ENCODE measurements at regions not wholly inside any gene's neighbourhood (a gene's known extent, or its start where the extent isn't known, plus 50 kb on each side); places are given as distances from the start of the nearest gene placed in this dataset.

DNA sequence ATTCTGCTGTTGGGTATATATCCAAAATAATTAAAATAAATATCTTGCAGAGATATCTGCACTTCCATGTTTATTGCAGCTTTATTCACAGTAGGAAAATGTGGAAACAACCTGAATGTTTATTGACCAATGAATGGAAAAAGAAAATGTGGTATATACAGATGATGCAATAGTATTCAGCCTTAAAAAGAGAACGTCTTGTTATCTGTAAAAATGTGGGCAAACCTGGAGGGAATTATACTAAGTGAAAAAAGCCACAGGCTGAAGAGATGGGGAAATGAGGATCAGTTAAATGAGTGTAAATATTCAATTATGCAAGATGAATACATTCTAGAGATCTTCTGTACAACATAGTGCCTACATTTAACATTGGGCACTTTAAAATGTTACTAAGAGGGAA, 766.1 kb upstream of the IGFBP3 start:
- no peak overlapping the region for H3K4me3 ChIP-seq (replicated peaks in 1 of 2; ENCODE audit: low read depth in 2 of 2, low read length in 2 of 2)
- TF ChIP-seq, protein P1, sequence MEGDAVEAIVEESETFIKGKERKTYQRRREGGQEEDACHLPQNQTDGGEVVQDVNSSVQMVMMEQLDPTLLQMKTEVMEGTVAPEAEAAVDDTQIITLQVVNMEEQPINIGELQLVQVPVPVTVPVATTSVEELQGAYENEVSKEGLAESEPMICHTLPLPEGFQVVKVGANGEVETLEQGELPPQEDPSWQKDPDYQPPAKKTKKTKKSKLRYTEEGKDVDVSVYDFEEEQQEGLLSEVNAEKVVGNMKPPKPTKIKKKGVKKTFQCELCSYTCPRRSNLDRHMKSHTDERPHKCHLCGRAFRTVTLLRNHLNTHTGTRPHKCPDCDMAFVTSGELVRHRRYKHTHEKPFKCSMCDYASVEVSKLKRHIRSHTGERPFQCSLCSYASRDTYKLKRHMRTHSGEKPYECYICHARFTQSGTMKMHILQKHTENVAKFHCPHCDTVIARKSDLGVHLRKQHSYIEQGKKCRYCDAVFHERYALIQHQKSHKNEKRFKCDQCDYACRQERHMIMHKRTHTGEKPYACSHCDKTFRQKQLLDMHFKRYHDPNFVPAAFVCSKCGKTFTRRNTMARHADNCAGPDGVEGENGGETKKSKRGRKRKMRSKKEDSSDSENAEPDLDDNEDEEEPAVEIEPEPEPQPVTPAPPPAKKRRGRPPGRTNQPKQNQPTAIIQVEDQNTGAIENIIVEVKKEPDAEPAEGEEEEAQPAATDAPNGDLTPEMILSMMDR (IDR thresholded peaks at IDR 0.05; ENCODE audit: low read depth, low read length): no peak
- DNase-seq (ENCODE audit: low read depth in 2 of 2): no peak

DNA sequence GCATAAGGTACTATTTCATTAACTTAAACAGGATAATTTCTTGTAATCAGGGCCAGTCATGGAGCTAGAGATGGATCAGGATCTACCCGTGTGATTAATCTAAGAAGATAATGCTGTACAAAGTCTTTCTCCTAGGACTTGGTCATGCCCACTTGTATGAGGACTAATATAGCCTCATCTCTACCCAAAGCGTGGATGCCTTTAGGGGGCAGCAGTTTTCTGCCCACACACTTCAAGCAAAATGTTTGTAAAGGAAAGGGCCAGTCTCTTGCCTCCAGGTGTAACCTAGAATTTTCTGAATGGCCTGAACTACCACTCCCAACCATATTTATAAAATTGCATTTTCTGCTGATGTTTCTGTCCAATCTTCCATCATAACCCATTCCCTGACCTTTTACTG, 764.0 kb upstream of the IGFBP3 start:
- TF ChIP-seq, protein P1 (IDR thresholded peaks at IDR 0.05; ENCODE audit: low read depth, low read length): peak; percentile 20
- DNase-seq (ENCODE audit: low read depth in 2 of 2): peak in 1 of 2 donors; percentile 10
- H3K4me3 ChIP-seq (replicated peaks in 1 of 2; ENCODE audit: low read depth in 2 of 2, low read length in 2 of 2): no peak overlapping the region

DNA sequence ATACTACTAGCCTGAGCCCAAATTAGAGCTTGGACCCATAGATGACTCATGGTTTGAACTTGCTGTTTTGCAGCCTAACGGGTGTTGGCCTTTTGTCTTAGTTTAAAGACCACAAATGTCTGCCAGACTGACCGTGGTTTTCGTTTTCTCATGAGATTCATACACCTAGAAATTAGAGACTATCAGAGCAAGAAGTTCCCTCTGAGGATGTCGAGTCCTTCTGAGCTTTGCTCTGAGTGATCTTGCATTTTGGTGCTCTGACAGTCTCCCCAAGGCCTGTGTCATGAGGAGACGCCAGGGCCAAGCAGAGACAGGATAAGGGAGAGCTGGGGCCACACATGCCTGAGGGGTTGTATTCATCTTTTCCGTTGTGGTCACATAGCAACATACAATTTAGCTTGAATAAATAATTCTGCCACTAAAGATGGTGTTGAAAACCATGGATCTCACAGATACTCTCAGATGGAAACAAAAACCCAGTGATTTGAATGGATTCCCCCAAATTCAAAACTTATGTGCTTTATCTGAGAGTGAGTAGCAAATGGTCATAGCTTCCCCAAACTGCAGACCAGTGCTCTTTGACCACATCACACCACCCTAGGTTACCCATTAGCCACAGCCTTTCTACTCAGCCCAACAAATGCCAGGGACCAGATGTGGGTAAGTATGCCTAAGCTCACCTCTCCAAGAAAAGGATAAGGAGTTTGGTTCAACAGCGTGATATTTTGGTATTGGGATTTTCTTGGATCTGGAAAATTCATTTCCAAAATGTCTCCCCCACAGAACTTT, 762.0 kb upstream of the IGFBP3 start:
- no peak overlapping the region for H3K4me3 ChIP-seq (replicated peaks in 1 of 2; ENCODE audit: low read depth in 2 of 2, low read length in 2 of 2)
- TF ChIP-seq, protein P1 (IDR thresholded peaks at IDR 0.05; ENCODE audit: low read depth, low read length): no peak
- DNase-seq (ENCODE audit: low read depth in 2 of 2): peak in 1 of 2 donors; percentile 44

DNA sequence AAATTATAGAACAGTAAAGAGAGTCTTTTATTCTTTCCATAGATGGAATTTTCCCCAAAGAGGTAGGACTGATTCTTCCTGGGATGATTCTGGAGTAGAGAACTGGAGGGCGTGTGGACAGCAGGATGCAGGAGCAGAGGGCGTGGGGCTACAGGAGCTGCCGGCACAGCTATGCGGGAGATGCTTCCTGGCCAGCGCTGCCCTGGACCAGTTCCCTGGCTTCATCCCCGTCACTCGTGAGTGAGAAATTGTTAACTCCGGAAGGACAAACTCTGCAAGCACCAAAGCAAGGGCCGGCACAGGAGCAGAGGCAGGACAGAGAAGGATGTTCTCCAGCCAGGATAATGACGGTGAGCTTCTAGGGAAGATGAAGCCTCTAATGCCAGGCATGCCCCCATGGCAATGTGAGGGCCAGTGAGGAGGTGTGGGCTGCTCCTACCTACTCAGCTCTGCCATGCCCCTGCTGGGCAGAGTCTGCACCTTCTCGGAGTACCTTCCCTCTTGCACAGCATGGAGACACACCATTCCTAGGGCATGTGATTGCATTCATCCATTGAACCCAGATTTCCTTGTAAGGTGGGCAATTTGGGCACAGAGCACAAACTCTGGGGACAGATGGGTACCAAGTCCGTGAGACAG, 760.9 kb upstream of the IGFBP3 start:
- TF ChIP-seq, protein P1 (IDR thresholded peaks at IDR 0.05; ENCODE audit: low read depth, low read length): no peak
- DNase-seq (ENCODE audit: low read depth in 2 of 2): peak in 1 of 2 donors; percentile 41

DNA sequence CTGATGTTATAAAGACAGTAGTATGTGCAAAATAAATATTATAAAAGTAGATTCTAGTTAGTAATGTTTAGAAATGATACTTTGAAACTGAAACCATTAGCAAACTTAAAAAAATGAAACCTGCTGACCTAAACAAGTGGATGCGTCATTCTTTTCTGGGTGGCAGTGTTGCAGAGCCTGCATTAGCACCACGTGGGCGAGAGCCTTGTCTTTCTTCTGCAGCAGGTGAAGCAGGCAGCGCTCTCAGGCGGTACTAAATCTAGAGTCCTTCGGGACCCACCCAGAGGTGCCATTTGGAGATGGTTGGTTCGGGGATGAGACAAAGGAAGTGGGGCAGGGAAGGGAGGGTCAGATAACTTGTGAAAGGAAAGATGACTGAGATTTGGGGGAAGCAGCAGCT, 759.1 kb upstream of the IGFBP3 start:
- no peak for DNase-seq (ENCODE audit: low read depth in 2 of 2)
- TF ChIP-seq, protein P1 (IDR thresholded peaks at IDR 0.05; ENCODE audit: low read depth, low read length): no peak
- H3K4me3 ChIP-seq (replicated peaks in 1 of 2; ENCODE audit: low read depth in 2 of 2, low read length in 2 of 2): no peak overlapping the region

More for the DNA sequence above, 760.9 kb upstream of the IGFBP3 start:
- H3K4me3 ChIP-seq (replicated peaks in 1 of 2; ENCODE audit: low read depth in 2 of 2, low read length in 2 of 2): no peak overlapping the region

DNA sequence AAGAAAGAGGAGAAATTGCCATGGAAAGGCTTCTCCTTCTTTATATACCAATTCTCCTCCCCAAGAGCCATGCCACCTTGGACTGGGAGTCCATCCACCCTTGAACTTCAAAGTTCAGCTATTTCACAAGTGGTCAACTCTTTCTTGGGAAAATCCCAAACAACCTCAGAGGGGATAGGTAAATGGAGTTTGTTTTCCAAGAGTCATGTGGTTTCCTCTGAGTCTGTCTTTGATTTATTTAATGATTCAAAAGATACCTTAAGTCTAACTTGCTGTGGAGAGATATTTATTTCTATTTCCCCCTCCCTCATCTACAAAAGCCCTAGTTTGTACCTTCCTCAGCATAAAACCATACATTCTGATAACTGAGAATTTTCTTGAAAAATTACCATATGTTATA, 758.6 kb upstream of the IGFBP3 start:
- H3K4me3 ChIP-seq (replicated peaks in 1 of 2; ENCODE audit: low read depth in 2 of 2, low read length in 2 of 2): no peak overlapping the region
- TF ChIP-seq, protein P1 (IDR thresholded peaks at IDR 0.05; ENCODE audit: low read depth, low read length): no peak
- DNase-seq (ENCODE audit: low read depth in 2 of 2): no peak
